HCT116 (cell line): ENCODE measurements at regions not wholly inside any gene's neighbourhood (a gene's known extent, or its start where the extent isn't known, plus 50 kb on each side); places are given as distances from the start of the nearest gene placed in this dataset.

Experiments used
- ATAC-seq: fragments of 200-7000 bp; cut with Tn5 transposase; 2 replicates; pipeline ENCODE4 v1.9.1; 2020; ENCODE audit warnings: mild to moderate bottlenecking, moderate library complexity
- BruUV-seq: library from RNA; stranded (reverse); fragments of 400-500 nt; replicated peaks from 2 replicates; lab custom pipeline; 2021; lab: Mats Ljungman, UMichigan
- CTCF ChIA-PET: fragments of 300-600 bp; sonication (Branson Sonifier 250); formaldehyde crosslinking; loops from one replicate; lab custom pipeline; 2021; ENCODE audit warnings: antibody characterized with exemption; lab: Charles Lee
- POLR2A ChIA-PET: fragments of 300-600, 350-600 bp; sonication (Branson Sonifier 250); formaldehyde crosslinking; loops from one replicate; lab custom pipeline; 2021; ENCODE audit warnings: antibody characterized with exemption; lab: Charles Lee
- RAD21 ChIA-PET, 2 experiments: fragments of 300-600 bp; sonication (Branson Sonifier 250); formaldehyde crosslinking; loops; one replicate each; lab custom pipeline; 2023; ENCODE audit warnings: low total read pairs in 2 of 2; ENCODE audit not compliant: uncharacterized antibody in 2 of 2, unreplicated experiment in 2 of 2, low non-redundant PET in 1 of 2; lab: Charles Lee
- DNase-seq: peaks from one replicate; pipeline ENCODE4 v3.0.0-alpha.2; 2010; ENCODE audit warnings: low read depth, low spot score
- H2AFZ ChIP-seq: fragments of 200-600 bp; shearing (Covaris generic), sonication (generic); 2 replicates; pipeline ENCODE4 v1.6.1; 2017; ENCODE audit warnings: low read depth, mixed run types, mixed read lengths, antibody characterized with exemption, low read length; ENCODE audit not compliant: poor library complexity, severe bottlenecking
- H3K27ac ChIP-seq: 2 replicates; pipeline ENCODE4 v1.5.1; 2012; ENCODE audit warnings: low read depth, low read length
- H3K27me3 ChIP-seq: fragments of 200-600 bp; sonication (generic); 2 replicates; pipeline ENCODE4 v1.6.1; 2016; ENCODE audit warnings: mixed run types, low read length, mixed read lengths; ENCODE audit not compliant: insufficient read depth
- H3K36me3 ChIP-seq, 2 experiments: fragments of 200-500 bp in 1 of 2; fragments of 200-600 bp in 1 of 2; sonication (Bioruptor generic) in 1 of 2; sonication (generic) in 1 of 2; 2 replicates each; pipeline versions ENCODE4 v1.5.1 to v1.6.1; 2014 to 2016; ENCODE audit warnings: low read length in 2 of 2, inconsistent platforms in 1 of 2, mixed read lengths in 1 of 2, mixed run types in 1 of 2; ENCODE audit not compliant: insufficient read depth in 2 of 2, control insufficient read depth in 1 of 2
- H3K4me1 ChIP-seq, 2 experiments: fragments of 200-600 bp in 1 of 2; sonication (generic) in 1 of 2; 2 replicates each; pipeline versions ENCODE4 v1.5.1 to v1.6.1; 2012 to 2017; ENCODE audit warnings: low read length in 2 of 2, inconsistent platforms in 1 of 2, mild to moderate bottlenecking in 1 of 2, mixed read lengths in 1 of 2, mixed run types in 1 of 2, moderate library complexity in 1 of 2; ENCODE audit not compliant: insufficient read depth in 2 of 2, control insufficient read depth in 1 of 2
- H3K4me2 ChIP-seq: fragments of 200-600 bp; sonication (generic); 2 replicates; pipeline ENCODE4 v1.6.1; 2017; ENCODE audit warnings: mixed run types, low read length, mixed read lengths
- H3K4me3 ChIP-seq, 2 experiments: fragments of 200-600 bp in 1 of 2; sonication (generic) in 1 of 2; replicated peaks in 1 of 2; 2 replicates each; pipeline ENCODE4 v1.5.1; 2011 to 2016; ENCODE audit warnings: low read length in 2 of 2, control low read depth in 1 of 2, low read depth in 1 of 2, mild to moderate bottlenecking in 1 of 2, mixed read lengths in 1 of 2, mixed run types in 1 of 2
- H3K79me2 ChIP-seq: fragments of 200-600 bp; sonication (generic); 2 replicates; pipeline ENCODE4 v1.6.1; 2017; ENCODE audit warnings: mild to moderate bottlenecking, mixed run types, low read length, moderate library complexity, mixed read lengths; ENCODE audit not compliant: insufficient read depth
- H3K9ac ChIP-seq: fragments of 200-600 bp; sonication (generic); 2 replicates; pipeline ENCODE4 v1.6.1; 2016; ENCODE audit warnings: low read length, mixed read lengths
- H3K9me2 ChIP-seq: fragments of 200-600 bp; sonication (generic), shearing (Covaris generic); 2 replicates; pipeline ENCODE4 v1.6.1; 2017; ENCODE audit warnings: mixed run types, mild to moderate bottlenecking, moderate library complexity; ENCODE audit not compliant: insufficient read depth
- H3K9me3 ChIP-seq, 2 experiments: fragments of 200-500 bp in 1 of 2; fragments of 200-600 bp in 1 of 2; sonication (Bioruptor generic) in 1 of 2; sonication (generic) in 1 of 2; 2 replicates each; pipeline ENCODE4 v1.6.1; 2014 to 2017; ENCODE audit warnings: low read length in 2 of 2, mixed read lengths in 2 of 2, inconsistent platforms in 1 of 2, low read depth in 1 of 2, mild to moderate bottlenecking in 1 of 2, mixed run types in 1 of 2, moderate library complexity in 1 of 2; ENCODE audit not compliant: control insufficient read depth in 1 of 2, insufficient read depth in 1 of 2
- H4K20me1 ChIP-seq: fragments of 200-600 bp; sonication (generic), shearing (Covaris generic); 2 replicates; pipeline ENCODE4 v1.6.1; 2017; ENCODE audit warnings: mixed run types, mild to moderate bottlenecking, moderate library complexity; ENCODE audit not compliant: insufficient read depth
- CBX3 ChIP-seq: IDR thresholded peaks from 2 replicates; pipeline ENCODE4 v1.6.1; 2012; ENCODE audit warnings: low read depth
- ELF1 ChIP-seq: IDR thresholded peaks from 2 replicates; pipeline ENCODE4 v1.6.1; 2012; ENCODE audit warnings: low read depth, borderline replicate concordance
- POLR2A ChIP-seq: IDR thresholded peaks from 2 replicates; pipeline ENCODE4 v1.7.0; 2011; ENCODE audit warnings: borderline replicate concordance; ENCODE audit not compliant: insufficient read depth, insufficient read length; ENCODE audit errors: extremely low read depth
- RAD21 ChIP-seq: IDR thresholded peaks from 2 replicates; pipeline ENCODE4 v1.6.1; 2012; ENCODE audit warnings: low read depth, mild to moderate bottlenecking
- SP1 ChIP-seq: IDR thresholded peaks from 2 replicates; pipeline ENCODE4 v1.6.1; 2012; ENCODE audit warnings: low read depth
- YY1 ChIP-seq: IDR thresholded peaks from 2 replicates; pipeline ENCODE4 v1.6.1; 2011; ENCODE audit warnings: low read length, low read depth, moderate library complexity, mild to moderate bottlenecking; ENCODE audit not compliant: insufficient replicate concordance; ENCODE audit errors: extremely low read depth
- ZNF274 ChIP-seq: fragments of 200-500 bp; sonication (Bioruptor generic); IDR thresholded peaks from 2 replicates; pipeline ENCODE4 v1.6.1; 2014; ENCODE audit warnings: mild to moderate bottlenecking, low read depth, low read length, inconsistent platforms
- intact Hi-C: fragments of 100-400 bp; cut with micrococcal nuclease; formaldehyde crosslinking; loops from 2 replicates; pipeline ENCODE4 v1.10.0; 2022
- TF ChIP-seq, protein P1 (sequence below), 3 experiments: fragments of 200-600 bp in 1 of 3; sonication (generic) in 1 of 3; IDR thresholded peaks in 2 of 3; conservative IDR thresholded peaks in 1 of 3; 2 replicates each; pipeline ENCODE4 v1.5.1; 2012 to 2017; ENCODE audit warnings: low read depth in 2 of 3, low read length in 2 of 3, antibody characterized with exemption in 1 of 3, borderline replicate concordance in 1 of 3, control low read depth in 1 of 3, mild to moderate bottlenecking in 1 of 3, mixed read lengths in 1 of 3, mixed run types in 1 of 3, moderate library complexity in 1 of 3; ENCODE audit not compliant: insufficient read depth in 1 of 3
- TF ChIP-seq, protein P2 (sequence below): IDR thresholded peaks from 2 replicates; pipeline ENCODE4 v1.6.1; 2012

DNA sequence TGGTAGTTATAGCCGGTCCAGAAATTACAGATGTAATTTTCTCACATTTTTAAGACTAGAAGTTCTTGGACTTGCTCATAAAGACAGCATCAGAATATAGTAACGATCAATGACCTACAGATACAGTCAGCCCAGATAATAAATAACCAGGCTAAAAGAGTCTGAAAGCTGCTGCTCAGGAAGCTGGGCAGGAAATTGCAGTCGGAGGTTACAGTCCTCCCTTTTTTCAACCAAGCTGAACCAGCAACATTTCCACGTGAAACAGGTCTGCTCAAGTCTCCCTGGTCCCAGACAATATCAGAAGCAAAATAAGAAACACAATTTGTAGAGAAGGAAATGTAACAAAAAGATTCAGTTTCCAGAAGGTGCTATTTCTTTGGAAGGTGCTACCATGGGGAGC is 457.4 kb downstream of the SIPA1L2 start:
- no TSS peak for BruUV-seq
- intact Hi-C loops: no loop called here
- POLR2A ChIA-PET: interaction anchor here (0.7 kb wide), 1 partner anchor 462 kb away, joined by 5 read pairs; no protein-coding TSS in a partner anchor

DNA sequence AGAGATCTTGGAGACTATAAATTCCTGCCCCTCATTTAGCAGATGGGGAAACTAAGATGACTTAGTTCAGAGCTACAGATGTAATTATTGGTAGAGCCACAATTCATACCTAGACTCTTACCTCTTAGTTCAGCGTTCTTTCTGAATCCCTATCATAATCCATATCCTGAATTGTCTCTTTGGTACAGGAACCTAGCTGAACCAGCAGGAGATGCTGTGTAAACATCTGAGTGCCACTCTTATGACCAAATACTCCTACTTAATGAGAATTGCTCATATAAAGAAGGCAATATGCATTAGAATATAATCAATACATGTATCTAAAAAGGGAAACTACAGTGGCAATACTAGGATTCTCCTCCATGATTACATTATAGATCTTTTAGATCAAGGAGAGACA is 459.0 kb downstream of the SIPA1L2 start:
- Histone ChIP-seq H3K4me3 (no peak overlapping the region), H3K9me3 (no peaks in the 10 kb centered on the region), H3K4me2 (no peak overlapping the region), H3K79me2 (no peaks in the 10 kb centered on the region), H3K4me1 (no peaks in the 10 kb centered on the region), H3K9ac (no peak overlapping the region), H3K27ac (no peak overlapping the region), H2AFZ (no peak overlapping the region), H3K9me2 (no peaks in the 10 kb centered on the region), H3K27me3 (no peaks in the 10 kb centered on the region), H4K20me1 (no peaks in the 10 kb centered on the region), H3K36me3 (no peaks in the 10 kb centered on the region)
- ChIA-PET CTCF (interaction anchor here (0.5 kb wide), 1 partner anchor 428 kb away, joined by 3 read pairs; no protein-coding TSS in a partner anchor), RAD21 (no interaction called here), POLR2A (no interaction called here)
- BruUV-seq: no TSS peak
- no peak for DNase-seq
- intact Hi-C loops: no loop called here
- no peak for ATAC-seq
- no peak for TF ChIP-seq CBX3
- no peak for TF ChIP-seq ZNF274
- TF ChIP-seq RAD21: peak; percentile 49
- TF ChIP-seq POLR2A: no peak
- no peak for TF ChIP-seq YY1
- TF ChIP-seq, protein P1, sequence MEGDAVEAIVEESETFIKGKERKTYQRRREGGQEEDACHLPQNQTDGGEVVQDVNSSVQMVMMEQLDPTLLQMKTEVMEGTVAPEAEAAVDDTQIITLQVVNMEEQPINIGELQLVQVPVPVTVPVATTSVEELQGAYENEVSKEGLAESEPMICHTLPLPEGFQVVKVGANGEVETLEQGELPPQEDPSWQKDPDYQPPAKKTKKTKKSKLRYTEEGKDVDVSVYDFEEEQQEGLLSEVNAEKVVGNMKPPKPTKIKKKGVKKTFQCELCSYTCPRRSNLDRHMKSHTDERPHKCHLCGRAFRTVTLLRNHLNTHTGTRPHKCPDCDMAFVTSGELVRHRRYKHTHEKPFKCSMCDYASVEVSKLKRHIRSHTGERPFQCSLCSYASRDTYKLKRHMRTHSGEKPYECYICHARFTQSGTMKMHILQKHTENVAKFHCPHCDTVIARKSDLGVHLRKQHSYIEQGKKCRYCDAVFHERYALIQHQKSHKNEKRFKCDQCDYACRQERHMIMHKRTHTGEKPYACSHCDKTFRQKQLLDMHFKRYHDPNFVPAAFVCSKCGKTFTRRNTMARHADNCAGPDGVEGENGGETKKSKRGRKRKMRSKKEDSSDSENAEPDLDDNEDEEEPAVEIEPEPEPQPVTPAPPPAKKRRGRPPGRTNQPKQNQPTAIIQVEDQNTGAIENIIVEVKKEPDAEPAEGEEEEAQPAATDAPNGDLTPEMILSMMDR (IDR thresholded peaks at IDR 0.05 in 2 of 3, conservative IDR thresholded peaks at IDR 0.05 in 1 of 3; ENCODE audit: borderline replicate concordance in 1 of 3, insufficient read depth in 1 of 3, low read depth in 2 of 3, low read length in 2 of 3): peak in 2 of 3 experiments; percentile 20 to 40; a peak in 3 of 6 replicates

More for the DNA sequence above, 457.4 kb downstream of the SIPA1L2 start:
- no peak overlapping the region for H3K4me2 ChIP-seq
- H3K36me3 ChIP-seq: no peaks in the 10 kb centered on the region
- no peak overlapping the region for H3K27ac ChIP-seq
- no peaks in the 10 kb centered on the region for H3K79me2 ChIP-seq
- DNase-seq (no peak), ATAC-seq (no peak)
- H3K9ac ChIP-seq: no peak overlapping the region
- TF ChIP-seq SP1 (no peak), ELF1 (no peak)
- TF ChIP-seq, protein P2, sequence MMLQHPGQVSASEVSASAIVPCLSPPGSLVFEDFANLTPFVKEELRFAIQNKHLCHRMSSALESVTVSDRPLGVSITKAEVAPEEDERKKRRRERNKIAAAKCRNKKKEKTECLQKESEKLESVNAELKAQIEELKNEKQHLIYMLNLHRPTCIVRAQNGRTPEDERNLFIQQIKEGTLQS: no peak
- H3K4me3 ChIP-seq: no peak overlapping the region
- CTCF ChIA-PET: no interaction called here
- H3K9me3 ChIP-seq: no peaks in the 10 kb centered on the region
- no peak overlapping the region for H2AFZ ChIP-seq
- RAD21 ChIA-PET: interaction anchor here in 1 of 2 experiments (0.7 kb wide), 2 partner anchors 204 to 853 kb away, joined by 4 read pairs; no protein-coding TSS in a partner anchor
- H3K27me3 ChIP-seq: no peaks in the 10 kb centered on the region
- H3K4me1 ChIP-seq: no peaks in the 10 kb centered on the region
- H4K20me1 ChIP-seq: no peaks in the 10 kb centered on the region
- H3K9me2 ChIP-seq: no peaks in the 10 kb centered on the region
